Caco-2 (cell line): ENCODE measurements at regions not wholly inside any gene's neighbourhood (a gene's known extent, or its start where the extent isn't known, plus 50 kb on each side); places are given as distances from the start of the nearest gene placed in this dataset.

Experiments
- BruUV-seq: library from RNA; stranded (reverse); fragments of 400-500 nt; replicated peaks from 2 replicates; lab custom pipeline; 2021; lab: Mats Ljungman, UMichigan
- CTCF ChIA-PET: fragments of 300-600 bp; sonication (Branson Sonifier 250); formaldehyde crosslinking; loops from one replicate; lab custom pipeline; 2022; ENCODE audit warnings: antibody characterized with exemption; lab: Charles Lee
- POLR2A ChIA-PET: fragments of 300-600 bp; sonication (Branson Sonifier 250); formaldehyde crosslinking; loops from one replicate; lab custom pipeline; 2022; ENCODE audit warnings: antibody characterized with exemption; lab: Charles Lee
- DNase-seq, 2 experiments: peaks; one replicate each; pipeline versions ENCODE4 v3.0.0 to v3.0.0-alpha.2; 2020 to 2022
- H3K27me3 ChIP-seq: replicated peaks from 2 replicates; pipeline ENCODE4 v1.6.0; 2011; ENCODE audit warnings: low read length; ENCODE audit not compliant: control insufficient read depth, insufficient read depth
- H3K36me3 ChIP-seq: 2 replicates; pipeline ENCODE4 v1.5.1; 2011; ENCODE audit warnings: low read length; ENCODE audit not compliant: control insufficient read depth, insufficient read depth
- H3K4me1 ChIP-seq: fragments of 250-450 bp; sonication (Bioruptor Pico); 2 replicates; pipeline ENCODE4 v1.5.1; 2020; ENCODE audit warnings: mild to moderate bottlenecking
- H3K4me3 ChIP-seq: 2 replicates; pipeline ENCODE4 v1.5.1; 2011; ENCODE audit warnings: low read depth, mild to moderate bottlenecking, control low read depth, low read length
- H3K9me3 ChIP-seq: fragments of 250-450 bp; sonication (Bioruptor Pico); 2 replicates; pipeline ENCODE4 v1.5.1; 2020; ENCODE audit warnings: mild to moderate bottlenecking, moderate library complexity
- H3K27ac Mint-ChIP-seq: one replicate; pipeline ENCODE4 v1.8.0; 2022; ENCODE audit warnings: mixed read lengths; ENCODE audit not compliant: unreplicated experiment
- H3K27me3 Mint-ChIP-seq: one replicate; pipeline ENCODE4 v1.8.0; 2022; ENCODE audit warnings: mixed read lengths; ENCODE audit not compliant: insufficient read depth, unreplicated experiment
- H3K36me3 Mint-ChIP-seq: one replicate; pipeline ENCODE4 v1.8.0; 2022; ENCODE audit warnings: mild to moderate bottlenecking, mixed read lengths; ENCODE audit not compliant: insufficient read depth, unreplicated experiment
- H3K4me1 Mint-ChIP-seq: one replicate; pipeline ENCODE4 v1.8.0; 2022; ENCODE audit warnings: low read depth, mixed read lengths; ENCODE audit not compliant: unreplicated experiment
- H3K4me3 Mint-ChIP-seq: one replicate; pipeline ENCODE4 v1.8.0; 2022; ENCODE audit warnings: mild to moderate bottlenecking, moderate library complexity, mixed read lengths; ENCODE audit not compliant: unreplicated experiment
- H3K9me3 Mint-ChIP-seq: one replicate; pipeline ENCODE4 v1.8.0; 2022; ENCODE audit warnings: mixed read lengths; ENCODE audit not compliant: unreplicated experiment
- CTCF ChIP-seq, 2 experiments: fragments of 200-600 bp in 1 of 2; IDR thresholded peaks; 1 replicate in 1 of 2; 2 replicates in 1 of 2; pipeline versions ENCODE4 v1.5.1 to v1.8.0; 2011 to 2022; ENCODE audit warnings: antibody characterized with exemption in 1 of 2, control low read depth in 1 of 2, inconsistent platforms in 1 of 2, low read depth in 1 of 2, low read length in 1 of 2, mild to moderate bottlenecking in 1 of 2, moderate library complexity in 1 of 2; ENCODE audit not compliant: insufficient read depth in 1 of 2, severe bottlenecking in 1 of 2, unreplicated experiment in 1 of 2
- intact Hi-C: fragments of 100-400 bp; cut with micrococcal nuclease; formaldehyde crosslinking; loops from one replicate; pipeline ENCODE4 v1.10.0; 2022; ENCODE audit not compliant: unreplicated experiment

DNA sequence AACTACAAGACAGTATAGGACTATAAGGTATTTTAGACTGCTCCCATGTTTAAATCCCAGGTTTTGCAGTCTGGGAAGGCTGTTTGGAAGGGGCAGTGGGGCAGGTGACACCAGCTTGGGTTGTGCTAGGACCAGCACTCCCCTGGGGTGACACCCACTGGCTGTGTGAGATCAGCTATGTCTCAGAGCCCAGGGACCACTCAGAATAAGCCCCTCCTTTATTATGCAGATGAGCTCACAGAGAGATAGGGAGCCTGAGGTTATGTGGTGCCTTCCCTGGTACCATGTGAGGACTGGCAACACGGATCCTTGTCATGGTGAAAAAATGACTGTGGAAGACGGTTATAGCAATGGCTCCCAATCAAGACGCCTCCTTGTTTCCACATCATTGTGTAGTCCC lies 71.0 kb downstream of the NENF start:
- Mint-ChIP-seq H3K27ac (no peak overlapping the region), H3K4me1 (peaks cover 5% of the 10 kb centered on the region), H3K27me3 (no peaks in the 10 kb centered on the region), H3K36me3 (no peaks in the 10 kb centered on the region), H3K4me3 (no peak overlapping the region), H3K9me3 (peaks cover 9% of the 10 kb centered on the region)
- Histone ChIP-seq H3K4me3 (no peak overlapping the region), H3K27me3 (no peaks in the 10 kb centered on the region), H3K9me3 (no peaks in the 10 kb centered on the region), H3K4me1 (no peaks in the 10 kb centered on the region), H3K36me3 (no peaks in the 10 kb centered on the region)
- TF ChIP-seq CTCF (IDR thresholded peaks at IDR 0.05; ENCODE audit: insufficient read depth in 1 of 2, low read depth in 1 of 2, low read length in 1 of 2, severe bottlenecking in 1 of 2, unreplicated experiment in 1 of 2): no peak
- ChIA-PET POLR2A (no interaction called here), CTCF (interaction anchor here (0.8 kb wide), 1 partner anchor 79 kb away, joined by 3 read pairs; no protein-coding TSS in a partner anchor)
- intact Hi-C loops: no loop called here
- DNase-seq: no peak
- no TSS peak for BruUV-seq

DNA sequence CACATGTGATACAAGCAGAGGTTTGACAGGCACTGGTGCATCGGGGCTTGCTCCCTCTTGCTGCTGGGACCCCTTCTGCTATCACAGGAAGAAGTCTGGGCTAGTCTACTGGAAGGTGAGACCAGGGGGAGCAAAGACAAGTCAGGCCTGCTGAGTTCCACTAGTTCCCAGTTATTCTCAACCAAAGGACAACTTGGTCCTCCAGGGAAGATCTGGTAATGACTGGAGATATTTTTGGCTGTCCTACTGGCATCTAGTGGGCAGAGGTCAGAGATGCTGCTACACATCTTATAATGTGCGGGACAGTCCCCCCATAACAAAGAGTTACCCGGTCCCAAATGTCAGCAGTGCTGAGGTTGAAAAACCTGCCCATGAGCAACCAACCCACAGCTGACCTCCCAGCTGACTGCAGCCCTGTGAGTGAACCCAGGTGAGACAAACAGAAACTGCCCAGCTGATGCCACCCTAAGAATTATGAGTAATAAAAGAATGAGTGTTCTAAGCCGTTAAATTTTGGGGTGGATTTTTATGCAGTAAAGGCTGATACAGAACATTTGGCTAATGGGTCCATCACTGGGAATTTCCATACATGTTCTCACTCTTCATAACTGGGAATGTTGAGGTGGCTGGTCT lies 71.6 kb downstream of the NENF start:
- no TSS peak for BruUV-seq

GRCh38 chr1:212506666-212507065 lies 73.9 kb downstream of the NENF start:
- no peak overlapping the region for H3K4me3 Mint-ChIP-seq
- no TSS peak for BruUV-seq
- CTCF ChIA-PET: no interaction called here

More for the DNA sequence above, 71.6 kb downstream of the NENF start:
- CTCF ChIA-PET: interaction anchor here (0.8 kb wide), 1 partner anchor 78 kb away, joined by 3 read pairs; no protein-coding TSS in a partner anchor
- no peak overlapping the region for H3K4me3 Mint-ChIP-seq
- DNase-seq: no peak
- no peaks in the 10 kb centered on the region for H3K4me1 Mint-ChIP-seq
- no peaks in the 10 kb centered on the region for H3K36me3 Mint-ChIP-seq
- POLR2A ChIA-PET: no interaction called here
- H3K9me3 Mint-ChIP-seq: peaks cover 9% of the 10 kb centered on the region
- H3K36me3 ChIP-seq: no peaks in the 10 kb centered on the region
- H3K27me3 ChIP-seq: no peaks in the 10 kb centered on the region
- no peaks in the 10 kb centered on the region for H3K4me1 ChIP-seq
- H3K9me3 ChIP-seq: no peaks in the 10 kb centered on the region
- TF ChIP-seq CTCF (IDR thresholded peaks at IDR 0.05; ENCODE audit: insufficient read depth in 1 of 2, low read depth in 1 of 2, low read length in 1 of 2, severe bottlenecking in 1 of 2, unreplicated experiment in 1 of 2): no peak
- H3K4me3 ChIP-seq: no peak overlapping the region
- intact Hi-C loops: no loop called here
- no peaks in the 10 kb centered on the region for H3K27me3 Mint-ChIP-seq
- no peak overlapping the region for H3K27ac Mint-ChIP-seq

More at GRCh38 chr1:212506666-212507065, 73.9 kb downstream of the NENF start:
- H3K36me3 Mint-ChIP-seq: no peaks in the 10 kb centered on the region
- POLR2A ChIA-PET: no interaction called here
- H3K9me3 Mint-ChIP-seq: peaks cover 9% of the 10 kb centered on the region
- H3K9me3 ChIP-seq: no peaks in the 10 kb centered on the region
- no peaks in the 10 kb centered on the region for H3K27me3 Mint-ChIP-seq
- no peak for DNase-seq
- no peak for TF ChIP-seq CTCF (IDR thresholded peaks at IDR 0.05; ENCODE audit: insufficient read depth in 1 of 2, low read depth in 1 of 2, low read length in 1 of 2, severe bottlenecking in 1 of 2, unreplicated experiment in 1 of 2)
- no peaks in the 10 kb centered on the region for H3K27me3 ChIP-seq
- no peak overlapping the region for H3K4me3 ChIP-seq
- intact Hi-C loops: no loop called here
- no peaks in the 10 kb centered on the region for H3K4me1 Mint-ChIP-seq
- no peaks in the 10 kb centered on the region for H3K4me1 ChIP-seq
- no peak overlapping the region for H3K27ac Mint-ChIP-seq
- no peaks in the 10 kb centered on the region for H3K36me3 ChIP-seq
